ENCODE measurements at regions not wholly inside any gene's neighbourhood (a gene's known extent, or its start where the extent isn't known, plus 50 kb on each side); places are given as distances from the start of the nearest gene placed in this dataset.
"Not testable (repeated sequence)": the region's sequence is repeated elsewhere in the genome, so short reads cannot be mapped to it uniquely, and the experiment has no call there.

GRCh38 chr16:26395700-26396099 lies 671.0 kb upstream of the C16orf82 start:
- CTCF ChIA-PET = no interaction called here
- no peak for DNase-seq
- Mint-ChIP-seq H3K27ac (no peak overlapping the region), H3K27me3 (peaks cover 3% of the 10 kb centered on the region), H3K36me3 (no peaks in the 10 kb centered on the region), H3K9me3 (no peaks in the 10 kb centered on the region), H3K4me1 (no peaks in the 10 kb centered on the region), H3K4me3 (no peak overlapping the region)

GRCh38 chr16:26396511-26397235 lies 670.1 kb upstream of the C16orf82 start:
- no peak overlapping the region for H3K27ac Mint-ChIP-seq
- DNase-seq = no peak

GRCh38 chr16:26413780-26414179 lies 652.9 kb upstream of the C16orf82 start:
- H3K27me3 Mint-ChIP-seq = peaks cover 4% of the 10 kb centered on the region
- no peak for DNase-seq
- H3K4me3 Mint-ChIP-seq = no peak overlapping the region
- no peaks in the 10 kb centered on the region for H3K4me1 Mint-ChIP-seq
- H3K9me3 Mint-ChIP-seq = peaks cover 2% of the 10 kb centered on the region
- H3K36me3 Mint-ChIP-seq = no peaks in the 10 kb centered on the region
- CTCF ChIA-PET = interaction anchor here (0.6 kb wide), 1 partner anchor 526 kb away, joined by 3 read pairs; no protein-coding TSS in a partner anchor
- H3K27ac Mint-ChIP-seq = no peak overlapping the region

More at GRCh38 chr16:26396511-26397235, 670.1 kb upstream of the C16orf82 start:
- no peaks in the 10 kb centered on the region for H3K9me3 Mint-ChIP-seq
- CTCF ChIA-PET = no interaction called here
- H3K36me3 Mint-ChIP-seq = no peaks in the 10 kb centered on the region
- H3K4me1 Mint-ChIP-seq = no peaks in the 10 kb centered on the region
- no peak overlapping the region for H3K4me3 Mint-ChIP-seq
- H3K27me3 Mint-ChIP-seq = peaks cover 3% of the 10 kb centered on the region

- DNase-seq, H3K27ac Mint-ChIP-seq, H3K4me3 Mint-ChIP-seq, H3K27me3 Mint-ChIP-seq, H3K4me1 Mint-ChIP-seq, H3K36me3 Mint-ChIP-seq, H3K9me3 Mint-ChIP-seq: not testable (repeated sequence)
- CTCF ChIA-PET = interaction anchor here (1.3 kb wide), 1 partner anchor 226 kb away, joined by 3 read pairs; no protein-coding TSS in a partner anchor
Measured at GRCh38 chr16:26419458-26419857, 647.3 kb upstream of the C16orf82 start.

- Mint-ChIP-seq H3K27ac (no peak overlapping the region), H3K4me1 (no peaks in the 10 kb centered on the region), H3K4me3 (no peak overlapping the region), H3K9me3 (peaks cover 3% of the 10 kb centered on the region), H3K27me3 (no peaks in the 10 kb centered on the region), H3K36me3 (no peaks in the 10 kb centered on the region)
- CTCF ChIA-PET = no interaction called here
- no peak for DNase-seq
Measured at GRCh38 chr16:26430618-26431017, 636.1 kb upstream of the C16orf82 start.

GRCh38 chr16:26433807-26434206 lies 632.9 kb upstream of the C16orf82 start:
- no peak overlapping the region for H3K4me3 Mint-ChIP-seq
- H3K27me3 Mint-ChIP-seq = no peaks in the 10 kb centered on the region
- no peak for DNase-seq
- no peak overlapping the region for H3K27ac Mint-ChIP-seq
- H3K4me1 Mint-ChIP-seq = no peaks in the 10 kb centered on the region
- peaks cover 4% of the 10 kb centered on the region for H3K9me3 Mint-ChIP-seq
- CTCF ChIA-PET = no interaction called here
- H3K36me3 Mint-ChIP-seq = no peaks in the 10 kb centered on the region

GRCh38 chr16:26441178-26441577 lies 625.5 kb upstream of the C16orf82 start:
- no peak for DNase-seq
- CTCF ChIA-PET = interaction anchor here (0.9 kb wide), 1 partner anchor 17 kb away, joined by 3 read pairs; no protein-coding TSS in a partner anchor
- Mint-ChIP-seq H3K27ac (no peak overlapping the region), H3K9me3 (peaks cover 1% of the 10 kb centered on the region), H3K36me3 (no peaks in the 10 kb centered on the region), H3K4me3 (no peak overlapping the region), H3K27me3 (no peaks in the 10 kb centered on the region), H3K4me1 (no peaks in the 10 kb centered on the region)

- no peak for DNase-seq
- Mint-ChIP-seq H3K36me3 (no peaks in the 10 kb centered on the region), H3K27ac (no peak overlapping the region), H3K4me1 (no peaks in the 10 kb centered on the region), H3K4me3 (no peak overlapping the region), H3K9me3 (peaks cover 1% of the 10 kb centered on the region), H3K27me3 (no peaks in the 10 kb centered on the region)
- CTCF ChIA-PET = interaction anchor here (0.5 kb wide), 1 partner anchor 24 kb away, joined by 4 read pairs; no protein-coding TSS in a partner anchor
Measured at GRCh38 chr16:26442321-26442720, 624.4 kb upstream of the C16orf82 start.

- Mint-ChIP-seq H3K4me3 (no peak overlapping the region), H3K27me3 (no peaks in the 10 kb centered on the region), H3K9me3 (no peaks in the 10 kb centered on the region), H3K4me1 (no peaks in the 10 kb centered on the region), H3K36me3 (no peaks in the 10 kb centered on the region), H3K27ac (no peak overlapping the region)
- CTCF ChIA-PET = interaction anchor here (1.6 kb wide), 1 partner anchor 198 kb away, joined by 3 read pairs; no protein-coding TSS in a partner anchor
- no peak for DNase-seq
Measured at GRCh38 chr16:26447570-26447969, 619.2 kb upstream of the C16orf82 start.

GRCh38 chr16:26453215-26453614 lies 613.5 kb upstream of the C16orf82 start:
- H3K27ac Mint-ChIP-seq = no peak overlapping the region
- no peak overlapping the region for H3K4me3 Mint-ChIP-seq
- H3K9me3 Mint-ChIP-seq = peaks cover 2% of the 10 kb centered on the region
- H3K27me3 Mint-ChIP-seq = no peaks in the 10 kb centered on the region
- no peak for DNase-seq
- CTCF ChIA-PET = interaction anchor here (0.6 to 2.3 kb wide), 3 partner anchors 34 to 615 kb away, joined by 3 to 13 read pairs (median 3); no protein-coding TSS in a partner anchor
- no peaks in the 10 kb centered on the region for H3K36me3 Mint-ChIP-seq
- H3K4me1 Mint-ChIP-seq = no peaks in the 10 kb centered on the region

GRCh38 chr16:26454102-26454501 lies 612.6 kb upstream of the C16orf82 start:
- Mint-ChIP-seq H3K9me3 (peaks cover 2% of the 10 kb centered on the region), H3K27me3 (no peaks in the 10 kb centered on the region), H3K4me3 (no peak overlapping the region), H3K27ac (no peak overlapping the region), H3K36me3 (no peaks in the 10 kb centered on the region), H3K4me1 (no peaks in the 10 kb centered on the region)
- DNase-seq = no peak
- CTCF ChIA-PET = interaction anchor here (1.4 to 2.3 kb wide), 2 partner anchors 192 to 616 kb away, joined by 3 to 13 read pairs; no protein-coding TSS in a partner anchor

GRCh38 chr16:26456074-26456473 lies 610.7 kb upstream of the C16orf82 start:
- Mint-ChIP-seq H3K36me3 (no peaks in the 10 kb centered on the region), H3K4me3 (no peak overlapping the region), H3K27me3 (no peaks in the 10 kb centered on the region), H3K27ac (no peak overlapping the region), H3K9me3 (peaks cover 2% of the 10 kb centered on the region), H3K4me1 (no peaks in the 10 kb centered on the region)
- CTCF ChIA-PET = no interaction called here
- no peak for DNase-seq

- Mint-ChIP-seq H3K27ac (no peak overlapping the region), H3K4me3 (no peak overlapping the region), H3K9me3 (peaks cover 2% of the 10 kb centered on the region), H3K27me3 (no peaks in the 10 kb centered on the region), H3K4me1 (no peaks in the 10 kb centered on the region), H3K36me3 (no peaks in the 10 kb centered on the region)
- DNase-seq = no peak
- CTCF ChIA-PET = no interaction called here
Measured at GRCh38 chr16:26457095-26457494, 609.6 kb upstream of the C16orf82 start.

GRCh38 chr16:26457882-26458281 lies 608.8 kb upstream of the C16orf82 start:
- H3K4me3 Mint-ChIP-seq = no peak overlapping the region
- DNase-seq = no peak
- no peaks in the 10 kb centered on the region for H3K27me3 Mint-ChIP-seq
- CTCF ChIA-PET = no interaction called here
- H3K36me3 Mint-ChIP-seq = no peaks in the 10 kb centered on the region
- no peak overlapping the region for H3K27ac Mint-ChIP-seq
- H3K4me1 Mint-ChIP-seq = no peaks in the 10 kb centered on the region
- H3K9me3 Mint-ChIP-seq = peaks cover 2% of the 10 kb centered on the region

- Mint-ChIP-seq H3K9me3 (no peaks in the 10 kb centered on the region), H3K27me3 (peaks cover 15% of the 10 kb centered on the region), H3K4me1 (no peaks in the 10 kb centered on the region), H3K4me3 (no peak overlapping the region), H3K36me3 (no peaks in the 10 kb centered on the region), H3K27ac (no peak overlapping the region)
- CTCF ChIA-PET = no interaction called here
- no peak for DNase-seq
Measured at GRCh38 chr16:26464576-26465266, 602.0 kb upstream of the C16orf82 start.
